NCI-H146 treated with DMSO at 0.1 percent for 48 hours (cell line): ENCODE measurements at regions not wholly inside any gene's neighbourhood (a gene's known extent, or its start where the extent isn't known, plus 50 kb on each side); places are given as distances from the start of the nearest gene placed in this dataset.
"Not testable (repeated sequence)": the region's sequence is repeated elsewhere in the genome, so short reads cannot be mapped to it uniquely, and the experiment has no call there.

Source experiments
- DNase-seq: peaks from one replicate; lab custom pipeline; 2025; ENCODE audit not compliant: unreplicated experiment; lab: John Stamatoyannopoulos, UW

GRCh38 chr1:172914501-172915144 lies 136.1 kb downstream of the TNFSF18 start:
- no peak for DNase-seq

- no peak for DNase-seq
Measured at GRCh38 chr1:172915271-172915670, 135.5 kb downstream of the TNFSF18 start.

GRCh38 chr1:172916116-172916515 lies 134.6 kb downstream of the TNFSF18 start:
- DNase-seq = no peak

GRCh38 chr1:172917972-172918371 lies 132.8 kb downstream of the TNFSF18 start:
- DNase-seq = no peak

- DNase-seq = no peak
Measured at GRCh38 chr1:172918478-172918877, 132.3 kb downstream of the TNFSF18 start.

GRCh38 chr1:172926070-172926469 lies 124.7 kb downstream of the TNFSF18 start:
- DNase-seq = no peak

- no peak for DNase-seq
Measured at GRCh38 chr1:172928412-172928811, 122.3 kb downstream of the TNFSF18 start.

GRCh38 chr1:172929006-172929405 lies 121.7 kb downstream of the TNFSF18 start:
- DNase-seq = no peak

GRCh38 chr1:172930142-172930541 lies 120.6 kb downstream of the TNFSF18 start:
- DNase-seq = no peak

- DNase-seq = no peak
Measured at GRCh38 chr1:172931340-172931739, 119.4 kb downstream of the TNFSF18 start.

- DNase-seq = no peak
Measured at GRCh38 chr1:172931761-172932160, 119.0 kb downstream of the TNFSF18 start.

- no peak for DNase-seq
Measured at GRCh38 chr1:172932981-172933380, 117.8 kb downstream of the TNFSF18 start.

GRCh38 chr1:172934417-172934762 lies 116.4 kb downstream of the TNFSF18 start:
- no peak for DNase-seq

GRCh38 chr1:172935062-172935592 lies 115.6 kb downstream of the TNFSF18 start:
- no peak for DNase-seq

GRCh38 chr1:172936088-172936645 lies 114.6 kb downstream of the TNFSF18 start:
- DNase-seq = no peak

- no peak for DNase-seq
Measured at GRCh38 chr1:172938681-172939080, 112.1 kb downstream of the TNFSF18 start.

- no peak for DNase-seq
Measured at GRCh38 chr1:172939475-172939874, 111.3 kb downstream of the TNFSF18 start.

- DNase-seq = no peak
Measured at GRCh38 chr1:172940174-172940855, 110.4 kb downstream of the TNFSF18 start.

GRCh38 chr1:172941471-172941870 lies 109.3 kb downstream of the TNFSF18 start:
- no peak for DNase-seq

- no peak for DNase-seq
Measured at GRCh38 chr1:172941945-172942344, 108.8 kb downstream of the TNFSF18 start.

- DNase-seq = not testable (repeated sequence)
Measured at GRCh38 chr1:172943138-172943537, 107.6 kb downstream of the TNFSF18 start.

GRCh38 chr1:172944931-172945330 lies 105.8 kb downstream of the TNFSF18 start:
- DNase-seq = no peak
